HCT116 (cell line): ENCODE measurements at regions not wholly inside any gene's neighbourhood (a gene's known extent, or its start where the extent isn't known, plus 50 kb on each side); places are given as distances from the start of the nearest gene placed in this dataset.

Experiments used
- ATAC-seq: fragments of 200-7000 bp; cut with Tn5 transposase; 2 replicates; pipeline ENCODE4 v1.9.1; 2020; ENCODE audit warnings: mild to moderate bottlenecking, moderate library complexity
- BruUV-seq: library from RNA; stranded (reverse); fragments of 400-500 nt; replicated peaks from 2 replicates; lab custom pipeline; 2021; lab: Mats Ljungman, UMichigan
- CTCF ChIA-PET: fragments of 300-600 bp; sonication (Branson Sonifier 250); formaldehyde crosslinking; loops from one replicate; lab custom pipeline; 2021; ENCODE audit warnings: antibody characterized with exemption; lab: Charles Lee
- POLR2A ChIA-PET: fragments of 300-600, 350-600 bp; sonication (Branson Sonifier 250); formaldehyde crosslinking; loops from one replicate; lab custom pipeline; 2021; ENCODE audit warnings: antibody characterized with exemption; lab: Charles Lee
- RAD21 ChIA-PET, 2 experiments: fragments of 300-600 bp; sonication (Branson Sonifier 250); formaldehyde crosslinking; loops; one replicate each; lab custom pipeline; 2023; ENCODE audit warnings: low total read pairs in 2 of 2; ENCODE audit not compliant: uncharacterized antibody in 2 of 2, unreplicated experiment in 2 of 2, low non-redundant PET in 1 of 2; lab: Charles Lee
- DNase-seq: peaks from one replicate; pipeline ENCODE4 v3.0.0-alpha.2; 2010; ENCODE audit warnings: low read depth, low spot score
- H2AFZ ChIP-seq: fragments of 200-600 bp; shearing (Covaris generic), sonication (generic); 2 replicates; pipeline ENCODE4 v1.6.1; 2017; ENCODE audit warnings: low read depth, mixed run types, mixed read lengths, antibody characterized with exemption, low read length; ENCODE audit not compliant: poor library complexity, severe bottlenecking
- H3K27ac ChIP-seq: 2 replicates; pipeline ENCODE4 v1.5.1; 2012; ENCODE audit warnings: low read depth, low read length
- H3K27me3 ChIP-seq: fragments of 200-600 bp; sonication (generic); 2 replicates; pipeline ENCODE4 v1.6.1; 2016; ENCODE audit warnings: mixed run types, low read length, mixed read lengths; ENCODE audit not compliant: insufficient read depth
- H3K36me3 ChIP-seq, 2 experiments: fragments of 200-500 bp in 1 of 2; fragments of 200-600 bp in 1 of 2; sonication (Bioruptor generic) in 1 of 2; sonication (generic) in 1 of 2; 2 replicates each; pipeline versions ENCODE4 v1.5.1 to v1.6.1; 2014 to 2016; ENCODE audit warnings: low read length in 2 of 2, inconsistent platforms in 1 of 2, mixed read lengths in 1 of 2, mixed run types in 1 of 2; ENCODE audit not compliant: insufficient read depth in 2 of 2, control insufficient read depth in 1 of 2
- H3K4me1 ChIP-seq, 2 experiments: fragments of 200-600 bp in 1 of 2; sonication (generic) in 1 of 2; 2 replicates each; pipeline versions ENCODE4 v1.5.1 to v1.6.1; 2012 to 2017; ENCODE audit warnings: low read length in 2 of 2, inconsistent platforms in 1 of 2, mild to moderate bottlenecking in 1 of 2, mixed read lengths in 1 of 2, mixed run types in 1 of 2, moderate library complexity in 1 of 2; ENCODE audit not compliant: insufficient read depth in 2 of 2, control insufficient read depth in 1 of 2
- H3K4me2 ChIP-seq: fragments of 200-600 bp; sonication (generic); 2 replicates; pipeline ENCODE4 v1.6.1; 2017; ENCODE audit warnings: mixed run types, low read length, mixed read lengths
- H3K4me3 ChIP-seq, 2 experiments: fragments of 200-600 bp in 1 of 2; sonication (generic) in 1 of 2; replicated peaks in 1 of 2; 2 replicates each; pipeline ENCODE4 v1.5.1; 2011 to 2016; ENCODE audit warnings: low read length in 2 of 2, control low read depth in 1 of 2, low read depth in 1 of 2, mild to moderate bottlenecking in 1 of 2, mixed read lengths in 1 of 2, mixed run types in 1 of 2
- H3K79me2 ChIP-seq: fragments of 200-600 bp; sonication (generic); 2 replicates; pipeline ENCODE4 v1.6.1; 2017; ENCODE audit warnings: mild to moderate bottlenecking, mixed run types, low read length, moderate library complexity, mixed read lengths; ENCODE audit not compliant: insufficient read depth
- H3K9ac ChIP-seq: fragments of 200-600 bp; sonication (generic); 2 replicates; pipeline ENCODE4 v1.6.1; 2016; ENCODE audit warnings: low read length, mixed read lengths
- H3K9me2 ChIP-seq: fragments of 200-600 bp; sonication (generic), shearing (Covaris generic); 2 replicates; pipeline ENCODE4 v1.6.1; 2017; ENCODE audit warnings: mixed run types, mild to moderate bottlenecking, moderate library complexity; ENCODE audit not compliant: insufficient read depth
- H3K9me3 ChIP-seq, 2 experiments: fragments of 200-500 bp in 1 of 2; fragments of 200-600 bp in 1 of 2; sonication (Bioruptor generic) in 1 of 2; sonication (generic) in 1 of 2; 2 replicates each; pipeline ENCODE4 v1.6.1; 2014 to 2017; ENCODE audit warnings: low read length in 2 of 2, mixed read lengths in 2 of 2, inconsistent platforms in 1 of 2, low read depth in 1 of 2, mild to moderate bottlenecking in 1 of 2, mixed run types in 1 of 2, moderate library complexity in 1 of 2; ENCODE audit not compliant: control insufficient read depth in 1 of 2, insufficient read depth in 1 of 2
- H4K20me1 ChIP-seq: fragments of 200-600 bp; sonication (generic), shearing (Covaris generic); 2 replicates; pipeline ENCODE4 v1.6.1; 2017; ENCODE audit warnings: mixed run types, mild to moderate bottlenecking, moderate library complexity; ENCODE audit not compliant: insufficient read depth
- CTCF ChIP-seq, 3 experiments: fragments of 200-600 bp in 1 of 3; sonication (generic) in 1 of 3; IDR thresholded peaks in 2 of 3; conservative IDR thresholded peaks in 1 of 3; 2 replicates each; pipeline ENCODE4 v1.5.1; 2012 to 2017; ENCODE audit warnings: low read depth in 2 of 3, low read length in 2 of 3, antibody characterized with exemption in 1 of 3, borderline replicate concordance in 1 of 3, control low read depth in 1 of 3, mild to moderate bottlenecking in 1 of 3, mixed read lengths in 1 of 3, mixed run types in 1 of 3, moderate library complexity in 1 of 3; ENCODE audit not compliant: insufficient read depth in 1 of 3
- MAX ChIP-seq: IDR thresholded peaks from 2 replicates; pipeline ENCODE4 v1.6.1; 2012
- SIN3A ChIP-seq: IDR thresholded peaks from 2 replicates; pipeline ENCODE4 v1.6.1; 2012; ENCODE audit warnings: low read depth
- ZFX ChIP-seq: fragments of 450-650 bp; IDR thresholded peaks from 2 replicates; pipeline ENCODE4 v1.6.1; 2017
- ZNF274 ChIP-seq: fragments of 200-500 bp; sonication (Bioruptor generic); IDR thresholded peaks from 2 replicates; pipeline ENCODE4 v1.6.1; 2014; ENCODE audit warnings: mild to moderate bottlenecking, low read depth, low read length, inconsistent platforms
- intact Hi-C: fragments of 100-400 bp; cut with micrococcal nuclease; formaldehyde crosslinking; loops from 2 replicates; pipeline ENCODE4 v1.10.0; 2022

DNA sequence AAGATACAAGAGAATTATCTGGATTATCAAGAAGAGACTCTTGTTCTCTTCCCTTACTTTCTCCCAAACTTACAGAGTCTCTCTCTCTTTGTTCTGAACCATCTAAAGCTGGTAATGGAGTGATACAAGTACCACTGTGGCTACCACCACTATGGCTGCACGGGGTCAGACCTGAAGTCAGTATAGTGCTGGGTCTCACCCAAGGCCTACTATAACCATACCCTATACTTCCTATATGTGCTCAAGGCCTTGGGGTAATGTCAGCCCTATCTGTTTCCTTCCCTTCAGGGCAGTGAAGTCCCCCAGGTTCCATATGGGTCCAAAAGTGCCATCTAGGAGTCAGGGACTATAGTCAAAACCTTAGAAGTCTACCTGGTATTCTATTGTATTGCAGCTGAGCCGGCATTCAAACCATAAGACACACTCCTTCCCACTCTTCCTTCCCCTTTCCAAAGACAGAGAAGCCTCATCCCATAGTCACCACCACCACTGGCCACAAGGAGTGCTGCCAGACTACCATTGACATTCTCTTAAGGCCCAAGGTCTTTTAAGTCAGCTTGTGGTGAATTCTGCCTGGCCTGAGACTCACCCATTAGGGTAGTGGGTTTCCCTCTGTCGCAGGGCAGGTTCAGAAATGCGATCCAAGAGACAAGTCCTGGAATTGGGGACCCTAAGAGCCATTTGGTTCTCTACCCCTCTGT, 615.0 kb upstream of the NECTIN3 start:
- intact Hi-C loops: no loop called here
- Histone ChIP-seq H3K27me3 (no peaks in the 10 kb centered on the region), H3K79me2 (no peaks in the 10 kb centered on the region), H3K4me3 (no peak overlapping the region), H3K4me1 (no peaks in the 10 kb centered on the region), H3K36me3 (no peaks in the 10 kb centered on the region), H3K4me2 (no peak overlapping the region), H3K9ac (no peak overlapping the region), H3K9me2 (no peaks in the 10 kb centered on the region), H3K9me3 (peaks cover 0 to 4% of the 10 kb centered on the region in 2 experiments; a peak in 1 of 4 replicates), H2AFZ (no peak overlapping the region), H3K27ac (no peak overlapping the region), H4K20me1 (no peaks in the 10 kb centered on the region)
- peak; percentile 52; the same call in 1 of the 2 replicates for ATAC-seq
- no TSS peak for BruUV-seq
- DNase-seq: no peak
- RAD21 ChIA-PET: no interaction called here
- POLR2A ChIA-PET: no interaction called here
- CTCF ChIA-PET: no interaction called here
- TF ChIP-seq SIN3A (no peak), CTCF (IDR thresholded peaks at IDR 0.05 in 2 of 3, conservative IDR thresholded peaks at IDR 0.05 in 1 of 3; ENCODE audit: borderline replicate concordance in 1 of 3, insufficient read depth in 1 of 3, low read depth in 2 of 3, low read length in 2 of 3) (peak in 1 of 3 experiments; percentile 14; a peak in 3 of 6 replicates)

- no TSS peak for BruUV-seq
- H3K79me2 ChIP-seq: no peaks in the 10 kb centered on the region
- CTCF ChIA-PET: no interaction called here
- no peaks in the 10 kb centered on the region for H3K4me1 ChIP-seq
- no peaks in the 10 kb centered on the region for H4K20me1 ChIP-seq
- ATAC-seq (no peak; the same call in 1 of the 2 replicates), DNase-seq (no peak)
- H3K27me3 ChIP-seq: no peaks in the 10 kb centered on the region
- POLR2A ChIA-PET: no interaction called here
- intact Hi-C loops: no loop called here
- no peak overlapping the region for H3K4me3 ChIP-seq
- H3K9me3 ChIP-seq: peaks cover 0 to 4% of the 10 kb centered on the region in 2 experiments; a peak in 1 of 4 replicates
- RAD21 ChIA-PET: no interaction called here
- no peaks in the 10 kb centered on the region for H3K36me3 ChIP-seq
- H3K9me2 ChIP-seq: no peaks in the 10 kb centered on the region
- H2AFZ ChIP-seq: no peak overlapping the region
- no peak overlapping the region for H3K9ac ChIP-seq
- H3K27ac ChIP-seq: no peak overlapping the region
- TF ChIP-seq ZNF274: no peak
- no peak for TF ChIP-seq ZFX
- TF ChIP-seq MAX: no peak
- H3K4me2 ChIP-seq: no peak overlapping the region
Measured at GRCh38 chr3:110457508-110457907, 614.1 kb upstream of the NECTIN3 start.
